ENCODE measurements at regions not wholly inside any gene's neighbourhood (a gene's known extent, or its start where the extent isn't known, plus 50 kb on each side); places are given as distances from the start of the nearest gene placed in this dataset.

GRCh38 chr5:125041798-125042197, 295.4 kb upstream of the ZNF608 start:
- TF ChIP-seq GATA3 (IDR thresholded peaks at IDR 0.05; ENCODE audit: low read depth, low read length) (no peak), GATA2 (IDR thresholded peaks at IDR 0.05; ENCODE audit: low read depth, low read length) (no peak)

Data from SH-SY5Y (cell line).